ENCODE measurements at regions not wholly inside any gene's neighbourhood (a gene's known extent, or its start where the extent isn't known, plus 50 kb on each side); places are given as distances from the start of the nearest gene placed in this dataset.
A peak's percentile ranks its signal among the peaks of the same experiment; 100 is the strongest.

DNA sequence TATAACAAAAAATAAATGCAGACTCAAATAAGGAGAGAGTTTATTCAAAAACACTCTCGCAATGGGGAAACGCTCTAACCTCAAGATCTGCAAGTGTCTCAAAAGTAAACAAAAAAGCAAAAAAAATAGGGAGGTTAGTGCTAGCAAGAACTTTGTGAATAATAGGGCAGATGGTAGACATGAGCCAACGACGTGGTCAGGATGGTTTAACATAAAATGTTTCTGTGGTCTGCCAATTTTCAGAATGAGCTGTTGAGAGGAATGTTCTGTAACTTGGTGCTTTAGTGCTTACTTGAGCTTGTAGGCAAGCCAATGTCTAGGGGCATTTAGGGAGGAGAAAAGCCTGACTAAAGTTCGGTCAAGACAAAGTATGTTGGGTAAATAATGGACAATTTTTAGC lies 1813.9 kb upstream of the CDH6 start:
- WGBS, result 82% methylated on average over 5 of the region's 5 CpGs
- H3K4me1 ChIP-seq (replicated peaks), result no peaks in the 10 kb centered on the region
- no peak for TF ChIP-seq POLR2AphosphoS5 (IDR thresholded peaks at IDR 0.05)
- no peak for TF ChIP-seq POLR2A (IDR thresholded peaks at IDR 0.05)
- TF ChIP-seq, protein P1, sequence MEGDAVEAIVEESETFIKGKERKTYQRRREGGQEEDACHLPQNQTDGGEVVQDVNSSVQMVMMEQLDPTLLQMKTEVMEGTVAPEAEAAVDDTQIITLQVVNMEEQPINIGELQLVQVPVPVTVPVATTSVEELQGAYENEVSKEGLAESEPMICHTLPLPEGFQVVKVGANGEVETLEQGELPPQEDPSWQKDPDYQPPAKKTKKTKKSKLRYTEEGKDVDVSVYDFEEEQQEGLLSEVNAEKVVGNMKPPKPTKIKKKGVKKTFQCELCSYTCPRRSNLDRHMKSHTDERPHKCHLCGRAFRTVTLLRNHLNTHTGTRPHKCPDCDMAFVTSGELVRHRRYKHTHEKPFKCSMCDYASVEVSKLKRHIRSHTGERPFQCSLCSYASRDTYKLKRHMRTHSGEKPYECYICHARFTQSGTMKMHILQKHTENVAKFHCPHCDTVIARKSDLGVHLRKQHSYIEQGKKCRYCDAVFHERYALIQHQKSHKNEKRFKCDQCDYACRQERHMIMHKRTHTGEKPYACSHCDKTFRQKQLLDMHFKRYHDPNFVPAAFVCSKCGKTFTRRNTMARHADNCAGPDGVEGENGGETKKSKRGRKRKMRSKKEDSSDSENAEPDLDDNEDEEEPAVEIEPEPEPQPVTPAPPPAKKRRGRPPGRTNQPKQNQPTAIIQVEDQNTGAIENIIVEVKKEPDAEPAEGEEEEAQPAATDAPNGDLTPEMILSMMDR (IDR thresholded peaks at IDR 0.05), result no peak
- no peak overlapping the region for H3K27ac ChIP-seq
- H3K4me3 ChIP-seq, result no peak overlapping the region
- DNase-seq (ENCODE audit: low spot score), result no peak
- intact Hi-C loops (cut with DNase I), result no loop called here
- H3K9me3 ChIP-seq, result no peaks in the 10 kb centered on the region
- no peaks in the 10 kb centered on the region for H3K27me3 ChIP-seq (replicated peaks; ENCODE audit: insufficient read depth)
- no peaks in the 10 kb centered on the region for H3K36me3 ChIP-seq

DNA sequence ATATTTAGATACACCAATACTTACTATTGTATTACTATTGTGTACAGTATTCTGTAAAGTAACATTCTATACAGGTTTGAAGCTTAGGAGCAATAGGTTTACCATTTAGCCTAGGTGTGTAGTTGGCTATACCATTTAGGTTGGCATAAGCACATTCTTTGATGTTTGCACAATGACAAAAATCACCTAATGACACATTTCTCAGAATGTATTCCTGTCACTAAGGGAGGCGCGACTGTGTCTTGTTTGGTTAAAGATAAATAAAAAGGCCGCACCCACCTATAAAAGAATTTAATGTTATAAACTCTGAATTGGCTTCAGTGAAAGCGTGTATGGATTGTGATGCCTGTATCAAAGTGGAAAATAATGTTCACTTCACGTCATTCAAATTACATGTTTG lies 1815.4 kb upstream of the CDH6 start:
- no peaks in the 10 kb centered on the region for H3K4me1 ChIP-seq (replicated peaks)
- no peaks in the 10 kb centered on the region for H3K27me3 ChIP-seq (replicated peaks; ENCODE audit: insufficient read depth)
- WGBS, result 47% methylated on average over 5 of the region's 5 CpGs
- no peak for TF ChIP-seq POLR2A (IDR thresholded peaks at IDR 0.05)
- TF ChIP-seq POLR2AphosphoS5 (IDR thresholded peaks at IDR 0.05), result no peak
- TF ChIP-seq, protein P1 (IDR thresholded peaks at IDR 0.05), result no peak
- H3K9me3 ChIP-seq, result no peaks in the 10 kb centered on the region
- no peak overlapping the region for H3K4me3 ChIP-seq
- DNase-seq (ENCODE audit: low spot score), result no peak
- no peaks in the 10 kb centered on the region for H3K36me3 ChIP-seq
- intact Hi-C loops (cut with DNase I), result no loop called here
- H3K27ac ChIP-seq, result no peak overlapping the region

DNA sequence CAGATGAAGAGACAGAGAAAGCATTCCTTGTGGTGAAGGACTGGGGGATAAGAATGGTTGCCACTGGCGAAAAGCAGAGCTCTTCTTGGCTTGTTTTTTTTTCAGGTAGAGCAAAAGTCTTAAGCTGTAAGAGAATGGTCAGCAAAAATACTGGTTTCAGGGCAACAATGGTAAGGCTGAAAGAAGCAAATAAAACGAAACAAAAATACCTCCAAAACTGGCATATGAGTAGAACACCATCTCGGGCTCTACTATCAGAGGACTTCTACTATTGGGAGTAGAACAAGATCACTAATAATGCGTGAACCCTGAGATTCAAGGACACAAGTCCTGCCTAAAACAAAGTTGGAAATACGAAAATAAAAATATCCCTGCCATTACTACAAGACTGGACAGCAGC lies 1823.2 kb upstream of the CDH6 start:
- Histone ChIP-seq H3K27me3 (replicated peaks; ENCODE audit: insufficient read depth) (no peaks in the 10 kb centered on the region), H3K4me1 (replicated peaks) (no peaks in the 10 kb centered on the region), H3K9me3 (no peaks in the 10 kb centered on the region), H3K27ac (no peak overlapping the region), H3K36me3 (no peaks in the 10 kb centered on the region), H3K4me3 (no peak overlapping the region)
- intact Hi-C loops (cut with DNase I), result no loop called here
- TF ChIP-seq, protein P1 (IDR thresholded peaks at IDR 0.05), result no peak
- TF ChIP-seq POLR2AphosphoS5 (IDR thresholded peaks at IDR 0.05) (no peak), POLR2A (IDR thresholded peaks at IDR 0.05) (no peak)
- 89% methylated on average over 5 of the region's 5 CpGs for WGBS
- DNase-seq (ENCODE audit: low spot score), result no peak

DNA sequence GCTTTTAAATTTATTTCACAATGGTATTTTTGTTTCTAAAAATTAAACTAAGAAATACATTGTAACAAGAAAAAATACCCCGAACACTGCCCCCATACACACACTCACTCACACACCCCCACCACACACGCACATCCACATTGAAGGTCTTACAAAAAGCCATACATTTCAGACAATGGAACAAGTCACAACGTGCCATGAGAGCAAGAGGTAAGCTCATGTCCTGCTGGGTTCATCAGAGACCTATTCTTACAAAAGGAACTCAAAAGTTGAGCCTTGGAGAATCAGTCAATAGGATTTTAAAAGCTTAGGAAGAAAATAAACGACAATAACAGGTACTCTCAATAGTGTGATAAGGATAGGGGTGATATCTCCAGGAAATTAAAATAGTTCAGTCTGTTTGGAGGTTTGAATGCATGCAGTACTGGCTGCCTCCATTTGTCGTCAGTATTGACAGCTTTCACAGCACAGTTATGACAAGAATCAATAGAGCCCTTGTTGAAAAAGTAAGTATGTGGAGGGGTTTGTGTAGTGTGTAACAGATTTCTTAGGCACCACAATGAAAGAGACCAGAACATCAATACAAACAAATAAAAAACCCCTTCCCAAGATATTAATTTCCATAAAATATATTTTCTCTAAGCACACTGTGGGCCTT lies 1826.2 kb upstream of the CDH6 start:
- 37% methylated on average over 5 of the region's 5 CpGs for WGBS
- H3K27ac ChIP-seq, result no peak overlapping the region
- TF ChIP-seq, protein P1 (IDR thresholded peaks at IDR 0.05), result peak in 2 of 4 experiments; percentile 23 to 33
- no peak for TF ChIP-seq POLR2A (IDR thresholded peaks at IDR 0.05)
- H3K36me3 ChIP-seq, result no peaks in the 10 kb centered on the region
- H3K4me3 ChIP-seq, result no peak overlapping the region
- intact Hi-C loops (cut with DNase I), result no loop called here
- DNase-seq (ENCODE audit: low spot score), result no peak
- no peaks in the 10 kb centered on the region for H3K27me3 ChIP-seq (replicated peaks; ENCODE audit: insufficient read depth)
- no peaks in the 10 kb centered on the region for H3K9me3 ChIP-seq
- no peaks in the 10 kb centered on the region for H3K4me1 ChIP-seq (replicated peaks)

DNA sequence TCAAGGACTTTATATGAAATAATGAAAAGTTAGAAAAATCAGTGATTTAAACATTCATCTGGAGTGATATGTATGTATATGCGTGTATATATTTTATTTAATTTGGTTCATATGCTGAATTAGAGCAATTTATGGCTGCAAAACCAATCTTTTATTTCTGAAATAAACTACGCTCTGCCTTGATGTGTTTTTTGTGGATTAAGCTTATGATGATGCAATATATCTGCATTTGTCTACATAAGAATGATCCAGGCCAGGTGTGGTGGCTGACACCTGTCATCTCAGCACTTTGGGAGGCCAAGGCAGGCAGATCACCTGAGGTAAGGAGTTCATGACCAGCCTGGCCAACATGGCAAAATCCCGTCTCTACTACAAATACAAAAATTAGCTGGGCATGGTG lies 1842.3 kb upstream of the CDH6 start:
- Histone ChIP-seq H3K27me3 (replicated peaks; ENCODE audit: insufficient read depth) (no peaks in the 10 kb centered on the region), H3K9me3 (no peaks in the 10 kb centered on the region), H3K27ac (no peak overlapping the region), H3K4me1 (replicated peaks) (no peaks in the 10 kb centered on the region), H3K36me3 (no peaks in the 10 kb centered on the region), H3K4me3 (no peak overlapping the region)
- intact Hi-C loops (cut with DNase I), result no loop called here
- 81% methylated on average over 3 of the region's 3 CpGs for WGBS
- DNase-seq (ENCODE audit: low spot score), result no peak
- TF ChIP-seq, protein P1 (IDR thresholded peaks at IDR 0.05), result no peak
- TF ChIP-seq POLR2A (IDR thresholded peaks at IDR 0.05), result no peak
- no peak for TF ChIP-seq POLR2AphosphoS5 (IDR thresholded peaks at IDR 0.05)

Data from prostate gland (tissue), 2 donors.